ENCODE measurements at regions not wholly inside any gene's neighbourhood (a gene's known extent, or its start where the extent isn't known, plus 50 kb on each side); places are given as distances from the start of the nearest gene placed in this dataset.
"Not testable (repeated sequence)": the region's sequence is repeated elsewhere in the genome, so short reads cannot be mapped to it uniquely, and the experiment has no call there.

DNA sequence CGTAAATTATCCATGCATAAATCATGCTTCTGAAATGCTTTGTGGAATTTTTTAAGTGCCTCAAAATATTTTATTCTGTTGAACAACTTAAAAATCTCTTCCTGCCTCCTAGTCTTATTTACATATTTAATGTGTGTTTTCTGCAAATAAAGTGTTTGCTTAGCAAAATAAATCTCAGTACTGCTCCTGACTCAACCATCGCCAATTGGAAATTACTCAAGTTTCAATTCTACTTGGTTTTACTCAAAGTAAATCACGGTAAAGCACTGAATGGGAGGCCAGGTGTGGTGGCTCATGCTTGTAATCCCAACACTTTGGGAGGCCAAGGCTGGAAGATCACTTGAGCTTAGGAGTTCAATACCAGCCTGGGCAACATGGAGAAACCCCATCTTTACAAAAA is 152.2 kb upstream of the NR5A2 start:
- no peak for DNase-seq

DNA sequence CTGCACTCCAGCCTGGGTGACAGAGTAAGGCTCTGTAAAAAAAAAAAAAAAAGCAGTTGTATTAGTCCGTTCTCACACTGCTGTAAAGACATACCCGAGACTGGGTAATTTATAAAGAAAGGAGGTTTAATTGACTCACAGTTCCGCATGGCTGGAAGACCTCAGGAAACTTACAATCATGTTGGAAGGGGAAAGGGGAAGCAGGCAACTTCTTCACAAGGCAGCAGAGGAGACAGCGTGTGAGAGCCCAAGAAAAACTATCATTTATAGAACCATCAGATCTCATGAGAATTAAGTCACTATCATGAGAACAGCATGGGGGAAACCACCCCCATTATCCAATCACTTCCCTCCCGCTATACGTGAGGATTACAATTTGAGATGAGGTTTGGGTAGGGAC is 151.7 kb upstream of the NR5A2 start:
- no peak for DNase-seq

DNA sequence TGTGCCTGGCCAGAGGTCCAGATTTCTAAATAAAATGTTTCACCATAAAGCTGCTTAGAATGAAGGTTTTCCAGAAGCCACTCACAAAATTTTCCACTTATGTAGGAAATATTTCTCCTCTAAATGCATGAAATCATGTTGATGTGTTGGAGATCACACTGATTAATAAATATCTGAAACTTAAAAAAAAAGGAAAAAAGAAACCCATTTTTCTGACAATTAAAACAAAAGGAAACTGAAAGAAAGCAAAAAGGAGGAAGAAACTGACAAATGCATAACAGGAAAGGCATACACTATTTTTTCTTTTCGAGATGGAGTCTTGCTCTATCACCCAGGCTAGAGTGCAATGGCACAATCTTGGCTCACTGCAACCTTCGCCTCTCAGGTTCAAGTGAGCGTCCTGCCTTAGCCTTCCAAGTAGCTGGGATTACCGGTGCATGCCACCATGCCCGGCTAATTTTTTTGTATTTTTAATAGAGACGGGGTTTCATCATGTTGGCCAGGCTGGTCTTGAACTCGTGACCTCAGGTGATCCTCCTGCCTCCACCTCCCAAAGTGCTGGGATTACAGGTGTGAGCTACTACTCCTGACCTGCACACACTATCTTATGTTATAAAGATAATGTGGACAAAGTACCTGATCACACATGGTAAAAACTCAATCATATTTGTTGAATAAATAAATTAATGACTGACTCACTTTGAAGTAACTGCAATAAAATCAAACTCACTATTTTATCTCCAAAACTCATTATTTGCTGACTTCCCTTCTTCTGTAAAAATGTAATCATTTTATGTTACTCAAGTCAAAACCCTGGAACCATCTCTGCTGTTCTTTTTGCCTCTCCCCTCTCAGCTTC is 149.8 kb upstream of the NR5A2 start:
- no peak for DNase-seq

DNA sequence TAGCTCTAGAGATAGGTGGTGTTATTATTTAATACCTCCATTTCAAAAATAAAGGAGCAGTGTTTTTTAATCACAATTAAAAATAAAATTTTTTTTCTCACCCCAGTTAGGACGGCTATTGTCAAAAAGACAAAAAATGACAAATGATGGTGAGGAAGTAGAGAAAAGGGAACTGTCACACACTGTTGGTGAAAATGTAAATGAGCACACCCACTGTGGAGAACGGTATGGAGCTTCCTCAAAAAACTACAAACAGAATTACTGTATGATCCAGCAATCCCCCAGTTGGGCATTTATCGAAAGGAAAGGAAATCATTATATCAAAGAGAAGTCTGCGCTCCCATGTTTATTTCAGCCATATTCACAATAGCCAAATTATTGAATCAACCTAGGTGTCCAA is 148.7 kb upstream of the NR5A2 start:
- DNase-seq: no peak

DNA sequence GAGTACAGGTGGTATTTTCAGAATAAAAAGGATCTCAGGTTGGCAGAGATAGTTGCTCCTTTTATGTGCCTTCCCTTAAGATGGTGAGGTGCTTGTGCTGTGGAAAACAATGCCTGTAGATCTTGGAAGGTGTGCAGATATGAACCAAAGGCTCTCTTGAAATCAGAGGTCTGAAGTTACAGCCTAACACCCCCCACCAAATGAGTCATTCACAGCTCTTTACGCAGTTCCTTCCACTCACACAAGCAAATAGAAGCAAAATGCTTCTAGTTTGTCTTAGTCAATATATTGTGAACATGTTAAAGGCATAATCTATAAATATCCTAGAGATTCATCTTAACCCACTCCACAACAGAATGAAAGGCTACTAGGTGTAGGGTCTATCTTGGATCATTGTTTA is 128.9 kb upstream of the NR5A2 start:
- DNase-seq: no peak

DNA sequence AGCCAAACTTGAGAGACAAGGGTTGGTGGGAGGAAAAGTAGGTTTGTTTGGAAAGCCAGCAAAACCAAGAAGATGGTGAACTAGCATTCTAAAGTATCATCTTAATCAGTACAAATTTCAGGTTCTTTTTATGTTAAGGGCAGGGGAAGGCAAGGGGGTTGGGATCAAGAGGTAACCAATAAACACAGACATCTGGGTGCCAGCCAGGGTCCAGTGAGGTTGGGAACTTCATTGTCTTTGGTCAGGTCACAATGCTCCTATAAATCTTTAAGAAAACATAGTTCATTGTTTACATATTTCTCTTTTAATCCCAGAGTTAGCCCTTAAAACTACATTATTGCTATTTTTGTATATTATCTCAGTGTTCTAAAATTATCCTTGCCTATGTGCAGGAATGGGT is 126.2 kb upstream of the NR5A2 start:
- DNase-seq: no peak

DNA sequence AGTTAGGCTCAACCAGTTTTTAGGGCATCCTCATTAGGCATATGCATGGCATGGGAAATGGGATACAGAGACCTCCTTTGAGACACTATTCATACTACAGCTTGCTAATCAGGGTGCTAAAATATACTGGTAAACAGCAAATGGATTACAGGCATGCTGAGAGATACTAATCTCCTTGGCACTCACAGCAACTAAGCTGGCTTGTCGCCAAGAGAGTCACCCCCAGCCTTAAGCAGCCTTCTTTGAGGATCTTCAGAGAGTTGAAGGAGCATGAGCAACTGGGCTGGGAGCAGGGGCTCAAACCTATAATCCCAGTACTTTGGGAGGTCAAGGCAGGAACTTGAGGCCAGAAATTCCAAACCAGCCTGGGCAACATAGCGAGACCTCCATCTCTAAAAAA is 120.1 kb upstream of the NR5A2 start:
- no peak for DNase-seq

DNA sequence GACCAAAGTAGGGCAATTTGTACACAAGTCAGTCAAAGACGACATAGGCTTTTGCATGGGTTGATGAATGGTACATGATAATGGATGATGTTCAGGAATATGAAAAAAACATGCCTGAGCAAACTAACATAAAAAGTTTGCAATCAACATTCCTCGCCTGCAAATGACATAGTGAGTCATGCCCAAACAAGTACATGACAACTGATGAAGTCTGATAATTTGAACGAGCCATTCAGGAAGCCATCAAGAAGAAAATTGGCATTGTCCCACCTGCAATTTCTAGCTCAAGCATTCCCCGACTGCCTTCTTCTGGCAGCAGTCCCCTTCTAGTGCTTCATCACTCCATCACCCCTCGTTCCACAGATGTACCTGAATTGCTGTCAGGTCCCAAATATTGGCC is 118.4 kb upstream of the NR5A2 start:
- no peak for DNase-seq

DNA sequence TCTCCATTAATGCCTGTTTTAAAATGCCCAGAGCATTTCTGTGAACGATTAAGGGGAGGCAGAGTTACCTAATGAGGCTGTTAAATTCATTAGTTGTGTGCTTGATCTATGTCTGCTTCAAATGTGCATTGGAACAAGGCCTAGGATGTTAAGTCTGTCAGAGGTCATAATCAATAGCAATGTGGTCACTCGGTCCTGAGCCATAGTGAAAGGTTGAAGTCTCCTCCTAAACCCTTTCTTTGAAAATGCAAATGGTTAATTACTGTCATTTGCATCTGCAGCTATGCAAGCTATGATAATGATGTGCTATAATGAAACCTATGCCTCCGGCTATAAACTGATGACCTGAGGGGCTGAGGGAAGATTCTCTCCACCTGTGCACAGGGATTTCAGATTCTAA is 114.2 kb upstream of the NR5A2 start:
- DNase-seq: no peak

DNA sequence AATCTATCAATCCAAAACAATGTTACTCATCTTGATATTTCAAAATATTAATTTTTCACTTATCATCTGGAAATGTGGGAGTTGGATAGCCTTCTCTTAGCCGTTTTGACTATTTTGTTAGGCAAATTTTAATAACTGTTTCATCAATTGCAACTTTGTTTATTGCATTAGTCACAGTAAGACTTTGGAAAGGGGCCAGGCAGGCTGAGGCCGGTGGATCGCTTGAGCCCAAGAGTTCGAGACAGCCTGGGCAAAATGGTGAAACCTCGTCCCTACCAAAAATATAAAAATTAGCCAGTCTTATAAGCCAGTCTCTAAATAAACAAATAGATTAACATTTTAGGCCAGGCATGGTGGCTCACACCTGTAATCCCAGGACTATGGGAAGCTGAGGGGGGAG is 113.0 kb upstream of the NR5A2 start:
- no peak for DNase-seq

DNA sequence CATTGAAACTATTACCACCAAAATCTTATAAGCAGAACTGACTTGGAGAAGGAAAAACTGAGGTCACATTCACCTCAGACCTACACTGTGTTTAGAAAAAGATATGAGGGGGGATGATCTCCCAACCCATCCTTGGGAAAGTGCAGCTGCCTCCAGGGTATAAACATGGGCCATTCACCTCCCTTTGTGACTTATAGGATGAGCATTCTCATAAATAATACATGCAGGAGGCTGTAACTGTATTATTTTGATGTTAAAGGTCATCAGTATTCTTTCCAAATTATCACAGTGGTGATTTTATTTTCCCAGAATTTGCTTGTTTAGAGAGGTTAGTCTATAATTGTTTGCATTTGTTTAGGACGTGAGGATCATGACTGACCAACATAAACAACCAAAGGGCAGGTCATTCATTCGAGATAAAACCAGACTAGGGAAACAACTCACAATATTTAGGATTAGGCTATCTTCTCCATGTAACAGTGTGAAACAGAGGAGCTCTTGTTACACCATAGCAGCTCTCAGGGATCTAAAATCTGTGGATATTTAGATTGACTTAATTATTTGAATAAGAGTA is 109.2 kb upstream of the NR5A2 start:
- no peak for DNase-seq

DNA sequence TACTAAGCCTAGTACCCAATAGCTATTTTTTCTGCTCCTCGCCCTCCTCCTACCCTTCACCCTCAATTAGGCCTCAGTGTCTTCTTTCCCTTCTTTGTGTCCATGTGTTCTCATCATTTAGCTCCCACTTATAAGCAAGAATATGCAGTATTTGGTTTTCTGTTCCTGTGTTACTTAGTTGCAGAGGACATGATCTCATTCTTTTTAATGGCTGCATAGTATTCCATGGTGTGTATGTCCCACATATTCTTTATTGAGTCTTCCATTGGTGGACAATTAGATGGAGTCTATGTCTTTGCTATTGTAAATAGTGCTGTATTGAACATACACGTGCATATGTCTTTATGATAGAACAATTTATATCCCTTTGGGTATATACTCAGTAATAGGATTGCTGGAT is 106.9 kb upstream of the NR5A2 start:
- DNase-seq: no peak

DNA sequence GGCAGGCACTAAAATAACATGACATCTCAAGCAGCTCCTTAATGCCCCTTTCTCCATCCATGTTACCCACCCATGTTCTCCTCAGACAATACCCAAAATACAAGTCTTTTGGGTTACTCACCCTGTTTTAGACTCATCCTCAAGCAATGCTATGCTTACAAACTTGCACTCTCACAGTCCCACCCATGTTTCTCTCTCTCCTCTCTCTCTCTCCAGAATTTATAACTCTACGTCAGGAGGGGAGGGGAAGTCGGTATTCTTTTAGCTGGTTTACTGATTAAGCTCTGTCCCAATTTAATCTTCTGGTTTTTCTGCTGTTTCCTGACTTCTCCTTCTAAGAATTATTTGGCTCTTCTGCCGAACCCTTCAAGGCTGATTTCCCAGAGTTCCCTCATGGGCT is 98.0 kb upstream of the NR5A2 start:
- no peak for DNase-seq

DNA sequence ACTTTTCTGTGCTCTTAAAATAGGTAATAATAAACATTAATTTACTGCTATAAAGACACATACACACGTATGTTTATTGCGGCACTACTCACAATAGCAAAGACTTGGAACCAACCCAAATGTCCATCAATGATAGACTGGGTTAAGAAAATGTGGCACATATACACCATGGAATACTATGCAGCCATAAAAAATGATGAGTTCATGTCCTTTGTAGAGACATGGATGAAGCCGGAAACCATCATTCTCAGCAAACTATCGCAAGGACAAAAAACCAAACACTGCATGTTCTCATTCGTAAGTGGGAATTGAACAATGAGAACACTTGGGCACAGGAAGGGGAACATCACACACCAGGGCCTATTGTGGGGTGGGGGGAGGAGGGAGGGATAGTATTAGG is 97.4 kb upstream of the NR5A2 start:
- not testable (repeated sequence) for DNase-seq

DNA sequence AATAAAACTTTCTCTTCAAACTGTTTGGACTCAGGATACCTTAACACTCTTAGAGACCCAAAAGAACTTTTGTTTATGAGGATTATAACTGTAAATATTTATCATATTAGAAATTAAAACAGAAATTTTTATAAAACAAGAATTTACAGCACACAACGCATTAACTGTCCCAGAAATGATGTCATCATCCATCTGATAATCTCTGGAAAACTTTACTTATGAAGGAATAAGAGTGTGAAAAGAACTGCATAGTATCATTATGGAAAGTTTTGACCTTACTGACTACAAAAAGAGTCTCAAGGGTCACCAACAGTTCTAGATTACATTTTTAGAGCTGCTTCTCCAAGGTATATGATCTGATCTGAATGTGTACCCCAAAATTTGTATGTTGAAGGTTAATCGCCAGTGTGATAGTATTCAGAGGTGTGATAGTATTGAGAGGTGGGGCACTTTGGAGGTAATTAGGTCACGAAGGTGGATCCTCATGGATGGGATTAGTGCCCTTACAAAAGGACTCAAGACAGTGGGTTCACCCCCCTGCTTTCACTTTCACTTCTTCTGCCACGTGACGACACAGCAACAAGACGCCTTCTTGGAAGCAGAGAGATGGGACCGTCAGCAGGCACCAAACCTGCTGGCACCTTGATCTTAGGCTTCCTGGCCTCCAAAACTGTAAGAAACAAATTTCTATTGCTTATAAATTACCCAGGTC is 95.7 kb upstream of the NR5A2 start:
- DNase-seq: no peak

DNA sequence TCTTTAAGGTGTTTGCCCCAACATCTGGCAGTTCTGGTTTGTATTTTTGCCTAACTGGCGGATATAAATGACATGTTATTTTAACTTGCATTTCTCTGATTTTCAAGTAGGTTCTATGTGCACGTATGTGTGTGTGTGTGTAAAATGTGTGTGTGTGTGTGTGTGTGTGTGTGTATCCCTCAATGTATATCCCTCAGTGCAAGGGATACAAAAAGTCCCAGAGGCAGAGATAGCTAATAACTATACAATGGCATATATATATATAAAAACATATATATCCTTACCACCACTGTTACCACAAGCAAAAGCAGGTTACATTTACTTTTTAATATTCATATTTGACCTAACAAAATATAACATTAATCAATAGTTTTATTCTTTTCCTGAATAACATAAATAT is 95.0 kb upstream of the NR5A2 start:
- DNase-seq: no peak

DNA sequence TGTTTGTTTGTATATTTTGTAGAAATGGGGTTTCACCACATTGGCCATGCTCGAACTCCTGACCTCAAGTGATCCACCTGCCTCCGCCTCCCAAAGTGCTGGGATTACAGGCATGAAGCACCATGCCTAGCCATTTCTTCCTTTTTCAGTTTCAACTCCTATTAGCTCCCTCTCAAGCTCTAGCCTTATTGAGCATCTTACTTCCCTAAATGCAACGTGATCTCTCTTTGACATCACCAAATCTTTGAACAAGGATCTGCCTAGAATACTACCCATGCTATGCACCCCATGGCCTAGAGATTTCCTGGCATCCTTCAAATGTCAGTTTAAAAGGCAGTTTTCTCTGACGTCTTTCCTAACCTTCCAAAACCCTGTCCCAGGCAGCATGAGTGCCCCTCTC is 91.1 kb upstream of the NR5A2 start:
- DNase-seq: no peak

DNA sequence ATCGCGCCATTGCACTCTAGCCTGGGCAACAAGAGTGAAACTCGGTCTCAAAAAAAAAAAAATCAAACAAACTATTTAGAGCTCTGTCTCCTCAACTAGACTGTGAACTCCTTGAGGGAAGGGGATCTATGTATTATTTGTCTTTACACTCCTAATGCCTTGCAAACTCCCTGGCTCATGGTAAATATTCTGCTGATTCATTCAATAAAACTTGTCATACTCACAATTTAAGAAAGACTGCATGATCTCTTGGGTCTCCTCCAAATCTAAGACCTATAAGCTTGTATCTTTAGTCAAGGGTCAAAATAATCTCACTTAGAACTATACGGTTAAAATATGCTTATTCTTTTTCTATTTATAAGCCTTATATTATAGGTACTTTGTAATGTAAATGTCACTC is 90.3 kb upstream of the NR5A2 start:
- DNase-seq: no peak

DNA sequence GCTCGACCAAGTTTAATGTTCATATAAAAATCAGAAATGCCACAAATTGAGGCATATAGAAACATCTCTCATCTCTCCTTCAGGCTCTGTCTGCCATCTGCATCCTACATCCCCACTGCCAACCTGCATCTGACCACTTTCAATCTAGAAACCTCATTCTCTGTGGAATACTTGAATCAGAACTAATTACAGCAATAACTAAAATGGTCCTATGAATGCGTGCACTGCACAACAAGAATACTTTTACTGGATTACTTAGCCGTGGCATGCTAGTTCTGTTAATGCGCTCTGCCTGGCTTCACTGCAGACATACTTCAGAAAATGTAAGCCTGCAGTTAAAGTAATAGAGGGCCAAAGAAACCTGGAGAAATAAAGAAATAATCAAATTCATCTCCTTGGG is 89.8 kb upstream of the NR5A2 start:
- DNase-seq: no peak

DNA sequence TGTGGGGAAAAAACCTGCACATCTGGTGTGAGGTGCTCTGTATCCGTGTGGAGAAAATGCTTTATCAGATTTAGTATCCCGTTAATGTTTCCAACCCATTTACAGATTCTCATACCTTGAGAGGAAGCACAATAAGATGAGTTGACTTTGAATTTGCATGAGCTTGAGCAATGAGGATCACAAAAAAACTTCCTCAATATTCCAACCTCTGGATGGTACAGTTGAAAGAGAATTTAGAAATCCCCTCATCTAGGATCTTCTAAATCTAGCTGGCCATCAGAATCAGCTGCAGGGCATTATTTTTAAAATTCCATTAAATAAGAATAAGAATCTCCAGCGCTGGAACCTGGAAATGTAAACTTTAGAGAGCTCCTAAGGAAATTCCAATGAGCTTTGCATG is 82.5 kb upstream of the NR5A2 start:
- no peak for DNase-seq

DNA sequence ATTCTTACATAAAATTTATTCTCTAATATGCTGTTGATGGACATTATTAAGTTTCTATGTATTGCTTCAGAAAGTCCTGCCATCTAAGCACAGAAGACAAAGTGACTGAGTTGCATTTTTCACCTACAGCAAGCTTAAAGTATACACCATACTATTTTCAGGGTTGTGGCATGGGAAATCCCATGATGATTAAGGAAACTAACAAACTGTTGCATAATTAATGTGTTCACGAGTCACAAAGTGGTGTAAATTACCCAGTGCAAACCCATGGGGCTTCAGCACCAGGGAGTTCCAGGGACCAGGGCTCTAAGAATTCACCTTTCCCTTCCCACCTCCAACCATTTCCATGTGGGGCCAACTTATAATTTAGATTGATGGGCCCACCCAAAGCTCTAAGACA is 81.9 kb upstream of the NR5A2 start:
- no peak for DNase-seq

DNA sequence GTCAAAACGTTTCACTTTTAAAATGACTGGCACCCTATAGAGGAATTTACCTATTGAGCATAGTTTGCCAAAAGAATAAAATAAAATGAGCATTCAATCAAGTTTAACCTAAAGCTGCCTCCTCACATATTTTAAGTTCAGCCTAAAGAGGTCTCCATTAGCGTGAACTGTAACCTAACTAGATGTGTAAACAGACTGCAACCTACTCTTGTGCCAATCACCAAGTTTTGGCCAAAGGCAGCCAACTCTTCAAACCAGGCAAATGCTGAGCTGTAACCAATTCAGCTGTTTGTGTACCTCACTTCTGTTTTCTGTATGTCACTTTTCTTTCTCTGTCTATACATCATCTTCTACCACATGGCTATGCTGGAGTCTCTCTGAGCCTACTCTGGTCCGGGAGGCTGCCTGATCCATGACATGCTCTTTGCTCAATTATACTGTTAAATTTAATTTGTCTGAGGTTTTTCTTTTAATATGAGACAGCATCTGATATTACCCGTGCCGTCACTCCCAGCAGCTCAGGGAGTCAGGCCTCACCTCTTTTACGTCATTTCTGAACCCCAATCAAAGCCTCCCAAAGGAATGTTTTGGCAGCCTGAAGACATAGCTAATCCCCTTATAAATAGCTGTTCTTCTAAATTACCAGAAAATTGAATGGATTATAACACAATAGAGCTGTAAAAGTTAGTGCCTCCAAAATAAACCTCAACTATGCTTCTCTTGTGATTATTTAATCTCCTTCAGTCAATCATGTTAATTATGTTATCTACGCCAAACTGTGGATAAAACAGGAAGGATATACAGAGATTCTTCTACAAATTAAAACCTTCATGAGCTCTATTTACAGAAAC is 81.0 kb upstream of the NR5A2 start:
- DNase-seq: no peak

DNA sequence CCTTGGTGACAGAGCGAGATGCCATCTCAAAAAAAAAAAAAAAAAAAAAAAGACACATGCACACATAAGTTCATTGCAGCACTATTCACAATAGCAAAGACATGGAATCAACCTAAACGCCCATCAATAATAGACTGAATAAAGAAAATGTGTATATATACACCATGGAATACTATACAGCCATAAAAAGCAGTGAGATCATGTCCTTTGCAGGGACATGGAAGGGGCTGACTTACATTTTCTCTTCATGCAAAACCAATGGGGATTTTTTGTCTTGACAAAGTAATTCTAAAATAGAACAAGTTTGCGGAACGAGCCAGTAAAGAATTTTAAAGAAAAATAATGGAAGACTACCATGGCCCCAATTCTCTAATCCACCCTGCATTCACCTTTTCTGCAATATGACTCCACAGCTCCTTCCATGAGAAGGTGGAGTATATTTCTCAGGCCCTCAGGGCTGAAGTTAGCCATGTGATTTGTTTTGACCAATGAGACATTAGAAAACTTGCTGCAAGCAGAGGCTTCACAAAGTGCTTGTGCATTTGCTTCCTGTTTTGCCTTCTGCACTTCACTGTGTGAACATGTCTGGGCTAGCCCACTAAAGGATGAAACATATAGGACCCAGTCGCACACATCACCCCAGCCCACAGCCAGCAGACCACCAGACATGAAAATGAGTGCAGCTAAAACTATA is 78.8 kb upstream of the NR5A2 start:
- no peak for DNase-seq
